ENCODE measurements at regions not wholly inside any gene's neighbourhood (a gene's known extent, or its start where the extent isn't known, plus 50 kb on each side); places are given as distances from the start of the nearest gene placed in this dataset.

DNA sequence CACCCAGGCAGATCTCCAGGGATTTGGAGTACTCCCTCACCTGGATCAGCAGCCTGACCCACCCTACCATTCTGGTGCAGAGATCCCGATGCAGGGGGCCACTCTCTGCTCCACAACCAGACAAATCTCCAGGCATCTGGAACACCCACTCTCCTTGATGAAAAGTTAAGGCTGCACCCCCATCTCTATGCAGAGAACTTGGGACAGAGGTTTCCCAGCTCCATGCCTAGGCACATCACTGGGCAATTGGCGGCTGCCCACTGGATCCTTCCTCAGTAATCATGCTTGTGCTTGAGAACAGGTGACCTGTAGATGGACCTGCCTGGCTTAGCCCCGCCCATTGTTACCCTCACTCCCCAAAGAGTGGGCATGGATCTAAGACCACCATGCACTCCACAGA lies 624.9 kb downstream of the CBLN2 start:
- no peak for DNase-seq (ENCODE audit: low read depth in 2 of 3, low spot score in 1 of 3)

DNA sequence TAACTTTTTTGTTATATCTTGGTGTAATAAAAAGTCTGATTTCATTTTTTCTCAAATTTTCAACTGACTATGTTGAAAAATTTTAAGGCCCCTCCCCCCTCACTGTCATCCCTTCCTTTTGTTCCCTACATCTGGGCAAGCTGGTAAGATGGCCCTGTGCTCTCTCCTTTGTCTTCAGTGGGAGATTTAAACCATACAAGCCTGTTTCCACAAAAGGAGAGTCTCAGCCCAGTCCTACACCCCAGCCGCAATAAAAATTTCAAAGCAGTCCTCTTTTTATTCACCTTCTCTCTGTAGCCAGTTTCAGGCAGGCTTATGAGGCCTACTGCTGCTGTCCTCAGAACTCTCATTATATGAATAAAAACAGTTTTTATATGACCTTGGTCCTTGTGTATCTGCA lies 630.5 kb downstream of the CBLN2 start:
- DNase-seq (ENCODE audit: low read depth in 2 of 3, low spot score in 1 of 3), result no peak

DNA sequence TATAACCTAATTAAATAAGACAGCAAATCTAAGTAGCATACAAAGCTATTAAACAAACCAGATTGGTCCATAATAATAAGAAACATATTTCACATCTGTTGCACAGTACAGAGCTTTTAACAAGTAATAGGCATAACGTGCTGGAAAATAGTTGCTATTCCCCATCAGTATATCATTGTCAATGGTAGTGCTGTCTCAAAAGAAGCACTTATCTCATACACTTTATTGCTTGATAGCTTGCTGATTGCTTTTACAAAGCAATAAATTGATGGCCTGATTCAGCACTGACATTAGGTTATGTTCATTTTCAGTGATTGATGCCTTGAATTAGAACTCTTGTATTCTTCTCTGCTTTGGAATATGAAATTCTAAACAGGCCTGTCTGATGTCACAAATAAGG lies 641.7 kb downstream of the CBLN2 start:
- DNase-seq (ENCODE audit: low read depth in 2 of 3, low spot score in 1 of 3), result no peak

DNA sequence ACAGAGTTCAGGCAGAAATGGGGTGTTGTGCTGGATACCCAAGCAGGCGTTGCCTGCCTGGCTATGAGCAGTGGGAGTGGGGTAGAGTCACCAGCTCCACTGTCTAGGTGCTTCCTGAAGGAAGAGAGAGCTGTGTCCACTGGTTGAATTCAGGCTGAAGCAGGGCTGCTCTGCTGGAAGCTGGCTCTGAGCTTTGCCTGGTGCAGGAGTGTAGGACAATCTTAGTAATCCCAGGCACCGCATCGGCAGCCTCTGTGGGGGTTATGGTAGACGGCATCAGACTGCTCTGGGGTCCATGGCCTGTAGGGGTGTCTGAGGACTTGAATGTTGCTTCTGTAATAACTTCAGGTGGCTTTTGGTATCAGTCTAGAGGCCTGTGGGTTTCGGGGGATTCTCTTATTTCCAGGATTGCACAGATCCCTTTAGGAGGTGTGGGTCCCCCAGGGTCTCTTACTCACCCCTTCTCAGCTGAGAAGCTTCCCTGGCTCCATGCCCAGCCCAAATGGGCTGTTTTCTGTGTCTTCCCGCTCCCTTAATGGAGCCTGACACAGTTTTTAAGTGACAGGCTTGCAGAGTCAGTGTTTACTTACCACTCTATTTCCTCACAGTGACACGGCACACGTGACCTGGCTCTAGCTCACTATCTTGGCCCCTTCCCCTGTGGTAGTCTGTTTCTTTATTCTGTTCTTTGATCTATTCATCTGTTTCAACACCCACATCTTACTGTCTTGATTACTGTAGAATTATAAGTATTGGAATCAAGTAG lies 644.3 kb downstream of the CBLN2 start:
- no peak for DNase-seq (ENCODE audit: low read depth in 2 of 3, low spot score in 1 of 3)

DNA sequence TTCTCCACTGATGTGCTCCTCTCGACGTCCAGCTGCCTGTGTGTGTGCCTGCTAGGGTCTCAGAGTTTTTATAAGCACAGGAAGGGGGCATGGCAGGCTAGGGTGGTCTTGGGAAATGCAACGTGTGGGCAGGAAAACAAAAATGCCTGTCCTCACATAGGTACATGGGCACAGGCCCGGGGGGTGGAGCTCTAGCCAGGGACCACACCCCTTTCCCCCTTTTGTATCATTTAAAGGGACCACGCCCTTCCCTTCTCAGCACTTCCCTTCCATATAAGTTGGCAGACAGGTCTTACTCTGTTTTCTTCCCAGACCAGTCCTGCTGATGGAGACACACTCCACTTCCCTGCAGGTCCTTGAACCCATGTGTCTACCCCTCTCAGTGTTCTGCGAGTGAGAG lies 645.0 kb downstream of the CBLN2 start:
- no peak for DNase-seq (ENCODE audit: low read depth in 2 of 3, low spot score in 1 of 3)

DNA sequence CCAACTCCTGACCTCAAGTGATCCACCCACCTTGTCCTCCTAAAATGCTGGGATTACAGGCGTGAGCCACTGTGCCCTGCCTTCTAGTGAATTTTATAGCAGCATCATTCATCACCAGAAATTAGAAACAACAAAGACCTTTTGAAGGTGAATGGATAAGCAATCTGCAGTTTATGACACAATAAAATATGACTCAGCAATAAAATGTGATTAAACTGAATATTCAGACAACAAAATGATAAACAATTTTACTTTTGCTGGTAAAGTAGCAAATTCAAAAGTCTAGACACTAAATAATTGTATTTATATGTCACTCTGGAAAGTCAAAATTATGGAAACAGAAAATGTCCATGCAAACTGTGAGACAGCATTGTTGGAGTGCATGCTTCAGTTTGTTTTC lies 656.6 kb downstream of the CBLN2 start:
- no peak for DNase-seq (ENCODE audit: low read depth in 2 of 3, low spot score in 1 of 3)

DNA sequence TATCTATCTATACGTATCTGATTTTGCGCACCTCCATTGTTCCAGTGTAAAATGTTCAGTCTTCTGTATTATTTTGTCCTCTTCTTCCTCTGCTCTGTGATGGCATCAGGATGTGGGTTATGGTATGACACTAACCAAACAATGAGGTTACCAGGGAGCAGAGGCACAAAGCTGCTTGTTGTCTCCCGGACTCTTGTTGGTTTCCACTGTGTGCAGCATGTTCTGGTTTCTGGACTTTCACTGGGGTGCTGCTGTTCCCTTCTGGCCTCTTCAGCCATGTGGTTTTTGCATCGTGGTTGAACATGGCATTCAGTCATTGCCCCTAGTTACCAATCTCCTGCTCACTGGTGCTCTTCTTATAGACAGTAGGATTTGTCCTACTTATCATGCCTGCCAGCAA lies 665.9 kb downstream of the CBLN2 start:
- no peak for DNase-seq (ENCODE audit: low read depth in 2 of 3, low spot score in 1 of 3)

DNA sequence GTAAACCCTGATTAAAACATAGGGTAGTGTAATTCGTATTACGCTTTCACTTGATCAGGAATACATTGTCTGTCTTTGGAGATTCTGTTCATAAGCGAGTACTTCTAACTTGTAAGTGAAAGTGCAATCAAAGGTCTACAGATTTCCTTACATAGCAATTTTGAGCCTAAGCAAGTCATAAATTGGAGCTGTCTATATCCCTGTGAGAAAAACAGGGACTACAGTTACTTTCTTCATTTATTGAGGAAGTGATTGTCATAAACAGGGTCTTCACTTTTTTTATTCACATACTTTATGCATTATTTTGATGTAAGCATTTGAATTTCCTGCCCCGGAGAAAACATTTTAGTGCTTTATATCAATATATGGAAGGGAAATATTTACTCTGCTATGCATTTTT lies 670.4 kb downstream of the CBLN2 start:
- no peak for DNase-seq (ENCODE audit: low read depth in 2 of 3, low spot score in 1 of 3)

DNA sequence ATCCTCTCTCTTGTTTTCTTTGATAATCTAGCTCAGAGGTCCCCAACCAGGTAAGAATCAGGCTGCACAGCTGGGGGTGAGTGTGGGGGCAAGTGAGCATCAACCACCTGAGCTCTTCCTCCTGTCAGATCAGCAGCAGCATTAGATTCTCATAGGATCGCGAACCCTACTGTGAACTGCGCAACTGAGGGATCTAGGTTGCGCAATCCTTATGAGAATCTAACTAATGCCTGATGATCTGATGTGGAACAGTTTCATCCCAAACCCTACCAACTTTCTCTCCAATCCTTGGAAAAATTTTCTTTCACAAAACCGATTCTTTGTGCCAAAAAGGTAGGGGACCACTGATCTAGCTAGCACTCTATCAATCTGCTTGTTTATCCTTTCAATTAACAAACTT lies 678.3 kb downstream of the CBLN2 start:
- DNase-seq (ENCODE audit: low read depth in 2 of 3, low spot score in 1 of 3), result no peak

DNA sequence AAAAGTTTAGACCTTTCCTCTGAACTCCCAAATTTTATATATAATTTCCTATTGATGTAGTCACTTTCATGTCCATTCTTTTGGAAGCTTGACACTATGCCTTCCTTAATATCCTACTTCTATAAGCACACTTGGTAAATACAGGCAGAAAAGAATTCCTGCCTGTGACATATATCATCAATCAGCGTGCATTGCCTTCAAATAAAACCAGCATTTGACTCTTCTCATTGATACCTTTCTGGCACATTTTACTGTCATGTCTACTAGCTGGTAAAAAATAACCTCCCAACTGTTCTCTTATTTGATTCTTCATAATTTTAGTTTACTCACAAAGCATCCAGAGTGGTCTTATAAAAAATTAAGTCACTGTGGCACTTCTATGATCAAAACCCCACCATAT lies 693.5 kb downstream of the CBLN2 start:
- no peak for DNase-seq (ENCODE audit: low read depth in 2 of 3, low spot score in 1 of 3)

DNA sequence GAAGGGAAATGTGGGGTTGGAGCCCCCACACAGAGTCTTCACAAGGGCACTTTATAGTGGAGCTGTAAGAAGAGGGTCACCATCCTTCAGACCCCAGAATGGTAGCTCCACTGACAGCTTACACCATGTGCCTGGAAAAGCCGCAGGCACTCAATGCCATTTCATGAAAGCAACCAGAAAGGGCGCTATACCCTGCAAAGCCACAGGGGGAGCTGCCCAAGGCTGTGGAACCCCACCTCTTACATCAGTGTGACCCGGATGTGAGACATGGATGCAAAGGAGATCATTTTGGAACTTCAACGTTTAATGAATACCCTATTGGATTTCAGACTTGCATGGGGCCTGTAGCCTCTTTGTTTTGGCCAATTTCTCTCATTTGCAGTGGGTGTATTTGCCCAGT lies 694.7 kb downstream of the CBLN2 start:
- DNase-seq (ENCODE audit: low read depth in 2 of 3, low spot score in 1 of 3), result no peak

DNA sequence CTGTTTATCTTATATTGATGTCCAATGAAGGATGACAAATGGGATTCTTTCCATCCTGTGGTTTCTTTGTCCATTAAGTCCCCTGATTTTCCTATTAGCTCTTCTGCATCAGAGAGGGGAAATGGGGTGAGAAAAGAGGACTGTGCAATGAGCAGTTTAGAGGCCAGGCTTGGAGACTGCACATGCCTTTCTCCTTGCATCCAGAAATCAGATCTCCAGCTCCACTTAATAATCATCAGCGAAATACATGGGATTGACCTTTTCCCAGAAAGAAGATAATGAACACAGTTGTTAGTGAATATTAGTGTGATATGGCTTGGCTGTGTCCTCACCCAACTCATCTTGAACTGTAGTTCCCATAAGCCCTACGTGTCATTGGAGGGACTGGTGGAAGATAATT lies 697.4 kb downstream of the CBLN2 start:
- DNase-seq (ENCODE audit: low read depth in 2 of 3, low spot score in 1 of 3), result no peak

DNA sequence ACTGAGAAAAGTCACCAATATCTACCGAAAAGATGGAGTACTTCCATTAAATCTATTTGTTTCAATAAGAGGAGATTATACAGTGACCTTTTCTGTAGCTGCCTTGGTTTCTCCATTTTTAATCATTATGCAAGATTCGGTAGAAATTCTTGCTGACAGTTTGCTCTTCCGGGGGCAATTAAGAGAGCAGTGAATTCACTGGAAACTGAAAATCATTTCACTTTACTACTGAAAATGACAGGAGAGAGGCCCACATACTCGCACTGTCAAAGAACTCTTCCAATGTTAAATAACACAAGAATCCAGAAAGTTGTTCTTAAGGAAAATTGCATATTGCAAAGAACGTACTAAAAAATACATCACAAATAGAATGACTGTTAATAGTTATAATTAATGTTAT lies 699.3 kb downstream of the CBLN2 start:
- DNase-seq (ENCODE audit: low read depth in 2 of 3, low spot score in 1 of 3), result no peak

DNA sequence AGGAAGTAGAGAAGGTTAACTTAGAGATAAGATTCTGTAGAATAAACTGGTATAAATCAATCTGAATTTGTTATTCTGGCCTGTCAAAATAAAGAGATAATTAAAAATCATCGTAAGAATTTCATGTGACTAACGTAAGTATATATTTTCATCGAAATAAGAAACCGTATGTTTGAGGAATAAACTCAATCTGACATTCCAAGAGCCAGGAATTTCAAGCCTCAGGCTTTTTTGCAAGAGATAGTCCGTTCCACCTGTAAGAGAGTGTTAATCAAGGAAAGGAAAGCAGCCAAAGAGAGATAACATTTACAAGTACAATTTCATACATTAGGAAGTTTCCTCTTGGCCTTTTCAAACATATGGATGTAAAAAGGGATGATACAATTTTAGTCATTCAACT lies 701.5 kb downstream of the CBLN2 start:
- DNase-seq (ENCODE audit: low read depth in 2 of 3, low spot score in 1 of 3), result no peak

DNA sequence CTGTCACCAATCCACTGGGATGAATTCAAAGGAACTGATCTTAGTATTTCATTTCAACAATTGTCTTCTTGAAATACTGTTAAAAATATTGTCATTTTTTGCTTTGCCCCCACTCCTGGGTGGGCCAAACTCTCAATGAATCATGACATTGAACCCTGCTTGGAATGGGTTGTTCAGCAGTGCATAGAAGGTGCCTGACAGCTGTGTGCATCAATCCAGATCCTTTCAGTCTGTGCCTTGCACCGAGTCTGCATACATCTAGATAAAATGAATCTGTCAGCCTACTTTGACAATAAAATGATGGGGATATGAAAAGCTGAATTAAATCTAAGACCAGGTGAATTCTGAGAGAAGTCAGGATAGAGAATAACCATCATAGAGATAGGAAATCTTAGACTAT lies 706.6 kb downstream of the CBLN2 start:
- DNase-seq (ENCODE audit: low read depth in 2 of 3, low spot score in 1 of 3), result no peak

DNA sequence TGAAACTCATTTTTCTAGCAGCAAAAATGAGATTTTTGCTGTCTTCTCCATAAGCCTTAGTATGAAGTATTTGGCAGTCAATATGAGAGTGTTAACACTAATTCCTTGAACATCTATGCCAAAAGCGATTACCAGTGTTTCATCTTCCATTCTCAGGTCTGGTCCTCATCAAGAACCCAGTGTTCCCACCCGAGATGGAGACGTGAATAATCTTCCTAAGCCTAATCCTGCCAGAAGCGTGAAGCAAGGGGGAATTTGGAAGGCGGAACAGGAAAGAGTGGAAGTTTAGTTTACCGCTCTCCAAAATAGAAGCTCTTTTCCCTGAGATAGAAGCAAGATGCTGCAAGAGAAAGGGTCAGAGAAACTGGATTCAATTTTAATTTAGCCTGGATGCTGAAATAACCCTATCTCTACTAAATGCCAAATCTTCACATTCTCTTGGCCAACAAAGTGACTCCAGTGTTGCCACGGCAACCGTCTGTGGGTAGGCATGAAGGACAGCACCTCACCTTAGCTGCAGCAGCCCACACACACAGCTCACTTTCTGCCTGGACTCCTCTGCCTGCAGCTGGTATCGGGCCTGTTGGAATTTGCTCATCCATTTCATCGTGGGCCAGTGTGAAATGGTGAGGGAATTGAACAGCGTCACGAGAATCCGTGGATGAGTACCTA lies 711.1 kb downstream of the CBLN2 start:
- no peak for DNase-seq (ENCODE audit: low read depth in 2 of 3, low spot score in 1 of 3)

DNA sequence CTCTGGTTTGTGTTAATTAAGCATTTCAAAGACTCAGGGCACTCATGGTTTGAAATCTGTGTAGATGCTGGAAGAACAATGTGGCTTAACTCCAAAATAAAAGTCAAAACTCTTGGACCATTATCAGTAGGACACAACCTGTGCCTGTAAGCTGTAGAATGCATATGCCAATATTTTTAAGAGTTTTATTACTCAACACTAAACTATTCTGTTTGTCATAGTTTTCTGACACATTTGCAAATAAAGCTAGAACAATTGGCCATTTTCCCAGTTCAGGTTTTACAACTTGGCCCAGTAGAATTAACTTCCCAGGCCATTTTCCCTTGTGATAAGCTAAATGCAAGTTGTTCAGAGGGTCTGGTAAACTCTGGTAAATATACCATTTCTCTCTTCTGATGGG lies 713.1 kb downstream of the CBLN2 start:
- no peak for DNase-seq (ENCODE audit: low read depth in 2 of 3, low spot score in 1 of 3)

DNA sequence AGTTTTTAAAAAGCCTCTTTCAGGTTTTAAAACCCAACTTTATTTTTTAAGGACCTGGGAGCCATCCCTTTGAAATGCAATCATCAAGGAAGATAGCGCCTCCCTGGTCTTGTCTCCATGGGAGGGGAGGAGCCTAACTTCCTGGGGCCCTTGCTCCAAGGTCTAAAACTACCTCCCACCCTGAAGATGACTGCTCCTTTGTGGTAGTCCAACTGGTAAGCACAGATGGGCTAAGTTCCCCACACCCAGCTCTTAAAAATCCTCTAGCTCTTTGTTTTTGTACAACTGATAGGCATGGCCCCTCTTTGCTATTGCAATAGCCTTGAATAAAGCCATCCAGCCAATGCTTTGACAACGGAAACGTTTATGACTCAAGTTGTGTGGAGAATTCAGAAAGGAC lies 716.8 kb downstream of the CBLN2 start:
- DNase-seq (ENCODE audit: low read depth in 2 of 3, low spot score in 1 of 3), result no peak

DNA sequence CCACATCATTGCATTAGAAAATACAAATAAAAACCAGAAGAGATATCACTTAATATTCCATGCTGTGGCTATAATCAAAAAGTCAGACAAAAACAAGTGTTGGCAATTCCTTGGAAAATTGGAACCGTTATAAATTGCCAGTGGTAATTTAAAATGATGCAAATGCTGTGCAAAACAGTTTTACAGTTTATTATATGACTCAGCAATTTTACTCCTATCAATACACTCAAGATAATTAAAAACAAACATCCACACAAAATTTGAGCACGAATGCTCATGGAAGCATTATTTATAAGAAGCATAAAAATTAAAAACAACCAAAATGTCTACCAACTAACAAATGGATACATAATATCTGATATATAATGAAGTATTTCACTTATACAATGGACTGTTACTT lies 728.8 kb downstream of the CBLN2 start:
- DNase-seq (ENCODE audit: low read depth in 2 of 3, low spot score in 1 of 3), result no peak

DNA sequence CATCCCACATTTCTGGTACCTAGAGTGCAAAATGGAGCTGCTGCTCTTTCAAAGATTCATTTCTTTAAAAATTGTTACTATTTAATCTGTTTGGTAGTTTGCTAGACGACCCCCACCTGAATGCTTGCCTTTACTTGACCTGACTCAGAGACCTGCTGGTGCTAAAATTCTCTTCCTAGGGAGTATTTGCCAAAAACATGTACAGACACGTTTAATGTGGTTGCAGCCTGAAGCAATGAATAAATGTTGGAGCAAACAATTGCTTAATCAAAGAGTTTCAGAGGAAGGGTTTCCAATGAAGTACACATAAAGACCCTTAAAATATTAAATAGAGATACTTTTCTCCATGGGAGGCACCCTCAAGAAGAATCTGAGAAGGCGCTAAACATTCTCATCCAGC lies 734.4 kb downstream of the CBLN2 start:
- no peak for DNase-seq (ENCODE audit: low read depth in 2 of 3, low spot score in 1 of 3)

DNA sequence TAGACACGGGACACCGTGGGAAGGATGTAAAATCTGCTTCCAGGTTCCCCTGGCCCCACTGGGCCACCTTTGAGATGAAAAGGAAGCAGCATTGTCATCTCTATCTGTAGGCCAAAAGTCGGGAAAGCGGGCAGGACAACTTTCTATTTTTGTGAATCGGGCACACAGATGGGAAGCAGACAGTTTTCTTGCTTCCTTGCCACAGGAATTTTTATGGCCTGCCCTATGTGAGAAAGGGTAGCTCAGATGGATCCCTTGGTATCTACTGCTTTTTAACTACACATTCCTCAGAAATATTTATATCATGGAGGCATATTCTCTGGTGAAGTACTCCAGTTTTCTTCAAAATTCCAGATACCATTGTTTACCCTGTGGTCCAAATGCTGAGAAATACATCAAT lies 735.5 kb downstream of the CBLN2 start:
- DNase-seq (ENCODE audit: low read depth in 2 of 3, low spot score in 1 of 3), result no peak

DNA sequence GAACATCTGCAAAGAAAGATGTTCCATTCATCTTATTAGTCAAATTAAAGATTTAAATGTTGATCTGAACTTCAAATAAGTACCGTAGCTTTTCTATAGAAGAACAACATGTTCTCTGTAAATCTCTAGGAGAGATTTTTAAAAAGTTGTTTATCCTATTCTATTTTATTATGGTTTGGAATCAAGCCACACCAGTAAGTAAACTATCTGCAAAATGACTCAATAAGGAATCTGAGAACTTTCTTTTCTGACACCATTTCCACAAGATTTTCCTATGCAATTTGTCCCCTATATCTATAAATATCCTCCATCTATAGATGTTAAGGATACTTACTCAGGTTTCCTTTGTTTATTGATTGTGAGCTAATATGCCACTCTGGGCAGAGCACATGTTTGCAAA lies 736.6 kb downstream of the CBLN2 start:
- no peak for DNase-seq (ENCODE audit: low read depth in 2 of 3, low spot score in 1 of 3)

DNA sequence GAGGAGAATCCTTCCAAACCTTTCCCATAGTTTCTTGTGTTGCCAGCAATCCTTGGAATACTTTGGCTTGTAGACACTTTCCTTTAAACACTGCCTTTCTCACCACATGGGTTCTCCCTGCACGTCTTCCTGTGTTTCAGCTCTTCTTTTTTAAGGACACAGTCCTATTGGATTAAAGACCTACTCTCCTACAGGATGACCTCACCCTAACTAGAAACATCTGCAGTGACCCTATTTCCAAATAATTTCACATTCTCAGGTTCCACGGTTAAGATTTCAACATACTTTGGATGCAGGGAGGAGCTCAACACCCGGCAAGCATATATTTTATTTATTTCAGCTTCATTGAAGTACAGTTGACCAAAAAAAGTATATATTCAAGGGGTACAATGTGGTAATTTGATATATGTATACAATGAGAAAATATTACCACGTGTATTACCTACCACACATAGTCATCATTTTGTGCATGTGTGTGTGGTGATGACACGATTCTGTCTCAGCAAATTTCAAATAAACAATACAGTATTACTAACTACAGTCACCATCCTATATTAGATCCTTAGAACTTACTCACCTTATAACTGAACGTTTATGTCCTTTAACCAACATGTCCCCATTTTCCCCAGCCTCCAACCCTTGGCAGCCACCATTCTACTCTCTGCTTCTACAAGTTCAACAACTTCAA lies 745.0 kb downstream of the CBLN2 start:
- no peak for DNase-seq (ENCODE audit: low read depth in 2 of 3, low spot score in 1 of 3)
